ENCODE measurements at regions not wholly inside any gene's neighbourhood (a gene's known extent, or its start where the extent isn't known, plus 50 kb on each side); places are given as distances from the start of the nearest gene placed in this dataset.

GRCh38 chr3:40992023-40992422, 207.3 kb upstream of the CTNNB1 start:
- TF ChIP-seq CTCF (IDR thresholded peaks at IDR 0.05) (no peak), EZH2phosphoT487 (IDR thresholded peaks at IDR 0.05) (no peak), EZH2 (IDR thresholded peaks at IDR 0.05) (no peak)

Data from neural progenitor cell (in vitro differentiated cells).